ENCODE measurements at regions not wholly inside any gene's neighbourhood (a gene's known extent, or its start where the extent isn't known, plus 50 kb on each side); places are given as distances from the start of the nearest gene placed in this dataset.

DNA sequence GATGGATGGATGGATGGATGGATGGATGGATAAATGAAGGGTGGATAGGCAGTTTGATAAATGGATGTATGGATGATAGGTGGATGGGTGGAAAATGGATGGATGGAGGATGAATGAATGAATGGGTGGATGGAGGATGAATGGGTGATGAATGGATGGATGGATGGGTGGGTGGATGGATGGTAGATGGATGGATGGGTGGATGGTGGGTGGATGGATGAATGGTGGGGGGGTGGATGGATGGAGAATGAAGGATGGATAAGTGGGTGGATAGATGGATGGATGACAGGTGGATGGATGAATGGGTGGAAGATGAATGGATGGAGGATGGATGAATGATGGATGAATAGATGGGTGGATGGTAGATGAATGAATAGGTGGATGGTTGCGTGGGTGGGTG lies 70.1 kb upstream of the BCO1 start:
- Histone ChIP-seq H3K4me3 (replicated peaks in 1 of 2; ENCODE audit: low read depth in 1 of 2, low read length in 2 of 2) (no peak overlapping the region), H3K4me1 (ENCODE audit: control insufficient read depth in 1 of 2, insufficient read depth in 2 of 2, low read length in 2 of 2) (no peaks in the 10 kb centered on the region), H3K4me2 (ENCODE audit: low read length) (no peak overlapping the region), H3K36me3 (ENCODE audit: control insufficient read depth in 1 of 2, insufficient read depth in 2 of 2, low read length in 2 of 2) (no peaks in the 10 kb centered on the region), H2AFZ (ENCODE audit: low read depth, low read length, poor library complexity, severe bottlenecking) (no peak overlapping the region), H3K9ac (ENCODE audit: low read length) (no peak overlapping the region), H3K9me3 (ENCODE audit: control insufficient read depth in 1 of 2, insufficient read depth in 1 of 2, low read depth in 1 of 2, low read length in 2 of 2) (no peaks in the 10 kb centered on the region), H3K9me2 (ENCODE audit: insufficient read depth) (no peaks in the 10 kb centered on the region), H4K20me1 (ENCODE audit: insufficient read depth) (no peaks in the 10 kb centered on the region), H3K79me2 (ENCODE audit: insufficient read depth, low read length) (no peaks in the 10 kb centered on the region), H3K27me3 (ENCODE audit: insufficient read depth, low read length) (no peaks in the 10 kb centered on the region; the same call in 1 of the 2 replicates), H3K27ac (ENCODE audit: low read depth, low read length) (no peak overlapping the region)
- ATAC-seq = no peak
- RAD21 ChIA-PET (ENCODE audit: low non-redundant PET in 1 of 2, low total read pairs in 2 of 2, uncharacterized antibody in 2 of 2, unreplicated experiment in 2 of 2) = no interaction called here
- no peak for DNase-seq (ENCODE audit: low read depth, low spot score)
- no TSS peak for BruUV-seq (replicated peaks)
- TF ChIP-seq POLR2AphosphoS5 (IDR thresholded peaks at IDR 0.05; ENCODE audit: low read depth, low read length) = no peak
- POLR2A ChIA-PET = no interaction called here
- CTCF ChIA-PET = no interaction called here
- intact Hi-C loops (cut with micrococcal nuclease) = no loop called here

- H3K4me1 ChIP-seq (ENCODE audit: control insufficient read depth in 1 of 2, insufficient read depth in 2 of 2, low read length in 2 of 2) = no peaks in the 10 kb centered on the region
- H3K36me3 ChIP-seq (ENCODE audit: control insufficient read depth in 1 of 2, insufficient read depth in 2 of 2, low read length in 2 of 2) = no peaks in the 10 kb centered on the region
- ATAC-seq (no peak), DNase-seq (ENCODE audit: low read depth, low spot score) (no peak)
- H3K4me3 ChIP-seq (replicated peaks in 1 of 2; ENCODE audit: low read depth in 1 of 2, low read length in 2 of 2) = no peak overlapping the region
- H2AFZ ChIP-seq (ENCODE audit: low read depth, low read length, poor library complexity, severe bottlenecking) = no peak overlapping the region
- H3K9me2 ChIP-seq (ENCODE audit: insufficient read depth) = no peaks in the 10 kb centered on the region
- H4K20me1 ChIP-seq (ENCODE audit: insufficient read depth) = no peaks in the 10 kb centered on the region
- no peaks in the 10 kb centered on the region; the same call in 1 of the 2 replicates for H3K27me3 ChIP-seq (ENCODE audit: insufficient read depth, low read length)
- no peaks in the 10 kb centered on the region for H3K79me2 ChIP-seq (ENCODE audit: insufficient read depth, low read length)
- no TSS peak for BruUV-seq (replicated peaks)
- intact Hi-C loops (cut with micrococcal nuclease) = no loop called here
- ChIA-PET RAD21 (ENCODE audit: low non-redundant PET in 1 of 2, low total read pairs in 2 of 2, uncharacterized antibody in 2 of 2, unreplicated experiment in 2 of 2) (no interaction called here), CTCF (no interaction called here), POLR2A (no interaction called here)
- H3K4me2 ChIP-seq (ENCODE audit: low read length) = no peak overlapping the region
- no peaks in the 10 kb centered on the region for H3K9me3 ChIP-seq (ENCODE audit: control insufficient read depth in 1 of 2, insufficient read depth in 1 of 2, low read depth in 1 of 2, low read length in 2 of 2)
- TF ChIP-seq EZH2phosphoT487 (IDR thresholded peaks at IDR 0.05; ENCODE audit: borderline replicate concordance) = no peak
- TF ChIP-seq ZFX (IDR thresholded peaks at IDR 0.05) = no peak
- no peak for TF ChIP-seq SIN3A (IDR thresholded peaks at IDR 0.05; ENCODE audit: low read depth)
- no peak for TF ChIP-seq POLR2A (IDR thresholded peaks at IDR 0.05; ENCODE audit: borderline replicate concordance, extremely low read depth, insufficient read depth, insufficient read length)
- TF ChIP-seq SP1 (IDR thresholded peaks at IDR 0.05; ENCODE audit: low read depth) = no peak
- no peak overlapping the region for H3K27ac ChIP-seq (ENCODE audit: low read depth, low read length)
- H3K9ac ChIP-seq (ENCODE audit: low read length) = no peak overlapping the region
These were observed 70.6 kb upstream of the BCO1 start for GRCh38 chr16:81167851-81168250.
